HepG2 (cell line): ENCODE measurements at regions not wholly inside any gene's neighbourhood (a gene's known extent, or its start where the extent isn't known, plus 50 kb on each side); places are given as distances from the start of the nearest gene placed in this dataset.

Source experiments
- CEBPB ChIP-seq: IDR thresholded peaks from 2 replicates; pipeline ENCODE4 v1.6.1; 2011; ENCODE audit warnings: low read depth, low read length, improper control_type of control experiment, borderline replicate concordance
- CREB1 ChIP-seq, 2 experiments: fragments of 450-650 bp in 1 of 2; IDR thresholded peaks; 2 replicates each; pipeline ENCODE4 v1.6.1; 2016 to 2017; ENCODE audit warnings: control low read depth in 1 of 2, mild to moderate bottlenecking in 1 of 2, missing compliant biosample characterization in 1 of 2, missing genetic modification characterization in 1 of 2
- CREM ChIP-seq, 2 experiments: sonication (generic) in 1 of 2; formaldehyde crosslinking in 1 of 2; IDR thresholded peaks; 2 replicates each; pipeline versions ENCODE4 v1.4.0 to v1.6.1; 2016 to 2020; ENCODE audit warnings: antibody characterized with exemption in 1 of 2, mild to moderate bottlenecking in 1 of 2, missing genetic modification reagents in 1 of 2
- HMGA1 ChIP-seq: sonication (generic); formaldehyde crosslinking; conservative IDR thresholded peaks from 2 replicates; pipeline ENCODE4 v1.4.0; 2020; ENCODE audit warnings: missing genetic modification reagents
- NR2F6 ChIP-seq, 2 experiments: IDR thresholded peaks; 2 replicates each; pipeline ENCODE4 v1.6.1; 2016; ENCODE audit warnings: antibody characterized with exemption in 1 of 2, mild to moderate bottlenecking in 1 of 2
- PHF21A ChIP-seq: sonication (generic); formaldehyde crosslinking; IDR thresholded peaks from 2 replicates; pipeline ENCODE4 v1.5.0; 2020; ENCODE audit warnings: mild to moderate bottlenecking, missing genetic modification reagents
- YEATS4 ChIP-seq: sonication (generic); formaldehyde crosslinking; IDR thresholded peaks from 2 replicates; pipeline ENCODE4 v1.4.0; 2020; ENCODE audit warnings: missing genetic modification reagents, borderline replicate concordance
- ZNF83 ChIP-seq: sonication (generic); formaldehyde crosslinking; IDR thresholded peaks from 2 replicates; pipeline ENCODE4 v1.4.0; 2020; ENCODE audit warnings: missing genetic modification reagents, mild to moderate bottlenecking, borderline replicate concordance
- ZNF891 ChIP-seq: sonication (generic); formaldehyde crosslinking; IDR thresholded peaks from 2 replicates; pipeline ENCODE4 v1.5.0; 2020; ENCODE audit warnings: mild to moderate bottlenecking, missing genetic modification reagents
- TF ChIP-seq, protein P1 (sequence below): sonication (generic); formaldehyde crosslinking; IDR thresholded peaks from 2 replicates; pipeline ENCODE4 v1.4.0; 2020; ENCODE audit warnings: missing genetic modification reagents
- TF ChIP-seq, protein P2 (sequence below): sonication (generic); formaldehyde crosslinking; IDR thresholded peaks from 2 replicates; pipeline ENCODE4 v1.4.0; 2020; ENCODE audit warnings: low read depth, mild to moderate bottlenecking, missing genetic modification reagents
- TF ChIP-seq, protein P3 (sequence below): sonication (generic); formaldehyde crosslinking; IDR thresholded peaks from 2 replicates; pipeline ENCODE4 v1.4.0; 2020; ENCODE audit warnings: missing genetic modification reagents
- TF ChIP-seq, protein P4 (sequence below): sonication (generic); formaldehyde crosslinking; IDR thresholded peaks from 2 replicates; pipeline ENCODE4 v1.5.1; 2020; ENCODE audit warnings: mild to moderate bottlenecking, missing genetic modification reagents
- TF ChIP-seq, protein P5 (sequence below): sonication (generic); formaldehyde crosslinking; IDR thresholded peaks from 2 replicates; pipeline ENCODE4 v1.4.0; 2020; ENCODE audit warnings: mild to moderate bottlenecking, missing genetic modification reagents
- TF ChIP-seq, protein P6 (sequence below): IDR thresholded peaks from 2 replicates; pipeline ENCODE4 v1.6.1; 2018; ENCODE audit warnings: missing genetic modification reagents, mild to moderate bottlenecking, missing compliant biosample characterization
- TF ChIP-seq, protein P7 (sequence below): IDR thresholded peaks from 2 replicates; pipeline ENCODE4 v1.6.1; 2016; ENCODE audit warnings: mild to moderate bottlenecking
- TF ChIP-seq, protein P8 (sequence below): sonication (generic); formaldehyde crosslinking; conservative IDR thresholded peaks from 2 replicates; pipeline ENCODE4 v1.8.0; 2022; ENCODE audit warnings: mild to moderate bottlenecking, moderate library complexity, missing genetic modification reagents

DNA sequence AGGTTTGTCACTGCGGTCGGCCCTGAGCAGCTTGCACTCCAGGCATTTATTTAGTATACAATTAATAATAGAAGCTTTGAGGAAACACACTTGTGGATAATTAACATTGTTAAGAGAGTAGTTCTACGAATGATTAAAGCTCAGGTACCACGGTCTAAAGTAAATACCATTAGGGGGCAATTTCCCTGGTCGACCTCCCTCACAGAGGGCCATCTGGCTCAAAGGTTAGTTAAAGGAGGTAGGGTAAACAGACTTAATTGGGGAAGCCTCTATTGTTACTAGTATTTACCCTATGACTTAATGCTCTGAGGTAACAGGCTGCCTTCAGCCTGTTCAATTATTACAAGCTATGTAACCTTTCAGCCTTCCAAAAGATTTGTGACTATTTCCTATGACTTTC, 122.3 kb upstream of the SLC44A3 start (continued):
- TF ChIP-seq, protein P1, sequence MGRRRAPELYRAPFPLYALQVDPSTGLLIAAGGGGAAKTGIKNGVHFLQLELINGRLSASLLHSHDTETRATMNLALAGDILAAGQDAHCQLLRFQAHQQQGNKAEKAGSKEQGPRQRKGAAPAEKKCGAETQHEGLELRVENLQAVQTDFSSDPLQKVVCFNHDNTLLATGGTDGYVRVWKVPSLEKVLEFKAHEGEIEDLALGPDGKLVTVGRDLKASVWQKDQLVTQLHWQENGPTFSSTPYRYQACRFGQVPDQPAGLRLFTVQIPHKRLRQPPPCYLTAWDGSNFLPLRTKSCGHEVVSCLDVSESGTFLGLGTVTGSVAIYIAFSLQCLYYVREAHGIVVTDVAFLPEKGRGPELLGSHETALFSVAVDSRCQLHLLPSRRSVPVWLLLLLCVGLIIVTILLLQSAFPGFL (CRISPR knock-in tag), result no peak
- TF ChIP-seq, protein P2, sequence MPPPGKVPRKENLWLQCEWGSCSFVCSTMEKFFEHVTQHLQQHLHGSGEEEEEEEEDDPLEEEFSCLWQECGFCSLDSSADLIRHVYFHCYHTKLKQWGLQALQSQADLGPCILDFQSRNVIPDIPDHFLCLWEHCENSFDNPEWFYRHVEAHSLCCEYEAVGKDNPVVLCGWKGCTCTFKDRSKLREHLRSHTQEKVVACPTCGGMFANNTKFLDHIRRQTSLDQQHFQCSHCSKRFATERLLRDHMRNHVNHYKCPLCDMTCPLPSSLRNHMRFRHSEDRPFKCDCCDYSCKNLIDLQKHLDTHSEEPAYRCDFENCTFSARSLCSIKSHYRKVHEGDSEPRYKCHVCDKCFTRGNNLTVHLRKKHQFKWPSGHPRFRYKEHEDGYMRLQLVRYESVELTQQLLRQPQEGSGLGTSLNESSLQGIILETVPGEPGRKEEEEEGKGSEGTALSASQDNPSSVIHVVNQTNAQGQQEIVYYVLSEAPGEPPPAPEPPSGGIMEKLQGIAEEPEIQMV (CRISPR knock-in tag), result 0 out of 2 replicates have a peak, but pooled peaks have one; percentile 54
- TF ChIP-seq NR2F6 (IDR thresholded peaks at IDR 0.05) (peak; percentile 70), NR2F6 (CRISPR knock-in tag; IDR thresholded peaks at IDR 0.05) (peak; percentile 73), PHF21A (CRISPR knock-in tag) (peak; percentile 73; the same call in 1 of the 2 replicates), CEBPB (peak; percentile 2; the same call in 1 of the 2 replicates), ZNF83 (CRISPR knock-in tag) (no peak), CREB1 (IDR thresholded peaks at IDR 0.05) (no peak), CREB1 (CRISPR knock-in tag; IDR thresholded peaks at IDR 0.05) (peak; percentile 33; the same call in 1 of the 2 replicates), ZNF891 (CRISPR knock-in tag) (no peak), YEATS4 (CRISPR knock-in tag) (no peak), CREM (IDR thresholded peaks at IDR 0.05) (peak; percentile 83), CREM (CRISPR knock-in tag; IDR thresholded peaks at IDR 0.05) (no peak), HMGA1 (CRISPR knock-in tag) (no peak)
- TF ChIP-seq, protein P3, sequence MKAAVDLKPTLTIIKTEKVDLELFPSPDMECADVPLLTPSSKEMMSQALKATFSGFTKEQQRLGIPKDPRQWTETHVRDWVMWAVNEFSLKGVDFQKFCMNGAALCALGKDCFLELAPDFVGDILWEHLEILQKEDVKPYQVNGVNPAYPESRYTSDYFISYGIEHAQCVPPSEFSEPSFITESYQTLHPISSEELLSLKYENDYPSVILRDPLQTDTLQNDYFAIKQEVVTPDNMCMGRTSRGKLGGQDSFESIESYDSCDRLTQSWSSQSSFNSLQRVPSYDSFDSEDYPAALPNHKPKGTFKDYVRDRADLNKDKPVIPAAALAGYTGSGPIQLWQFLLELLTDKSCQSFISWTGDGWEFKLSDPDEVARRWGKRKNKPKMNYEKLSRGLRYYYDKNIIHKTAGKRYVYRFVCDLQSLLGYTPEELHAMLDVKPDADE, result no peak
- TF ChIP-seq, protein P4, sequence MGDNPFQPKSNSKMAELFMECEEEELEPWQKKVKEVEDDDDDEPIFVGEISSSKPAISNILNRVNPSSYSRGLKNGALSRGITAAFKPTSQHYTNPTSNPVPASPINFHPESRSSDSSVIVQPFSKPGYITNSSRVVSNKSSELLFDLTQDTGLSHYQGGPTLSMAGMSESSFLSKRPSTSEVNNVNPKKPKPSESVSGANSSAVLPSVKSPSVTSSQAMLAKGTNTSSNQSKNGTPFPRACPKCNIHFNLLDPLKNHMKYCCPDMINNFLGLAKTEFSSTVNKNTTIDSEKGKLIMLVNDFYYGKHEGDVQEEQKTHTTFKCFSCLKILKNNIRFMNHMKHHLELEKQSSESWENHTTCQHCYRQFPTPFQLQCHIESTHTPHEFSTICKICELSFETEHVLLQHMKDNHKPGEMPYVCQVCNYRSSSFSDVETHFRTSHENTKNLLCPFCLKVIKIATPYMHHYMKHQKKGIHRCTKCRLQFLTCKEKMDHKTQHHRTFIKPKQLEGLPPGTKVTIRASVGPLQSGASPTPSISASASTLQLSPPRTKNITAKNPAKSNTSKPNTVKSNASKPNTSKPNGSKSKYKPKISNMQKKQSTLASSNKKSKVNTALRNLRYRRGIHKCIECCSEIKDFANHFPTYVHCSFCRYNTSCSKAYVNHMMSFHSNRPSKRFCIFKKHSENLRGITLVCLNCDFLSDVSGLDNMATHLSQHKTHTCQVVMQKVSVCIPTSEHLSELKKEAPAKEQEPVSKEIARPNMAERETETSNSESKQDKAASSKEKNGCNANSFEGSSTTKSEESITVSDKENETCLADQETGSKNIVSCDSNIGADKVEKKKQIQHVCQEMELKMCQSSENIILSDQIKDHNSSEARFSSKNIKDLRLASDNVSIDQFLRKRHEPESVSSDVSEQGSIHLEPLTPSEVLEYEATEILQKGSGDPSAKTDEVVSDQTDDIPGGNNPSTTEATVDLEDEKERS (CRISPR knock-in tag), result no peak
- TF ChIP-seq, protein P5, sequence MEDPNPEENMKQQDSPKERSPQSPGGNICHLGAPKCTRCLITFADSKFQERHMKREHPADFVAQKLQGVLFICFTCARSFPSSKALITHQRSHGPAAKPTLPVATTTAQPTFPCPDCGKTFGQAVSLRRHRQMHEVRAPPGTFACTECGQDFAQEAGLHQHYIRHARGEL (CRISPR knock-in tag), result no peak
- TF ChIP-seq, protein P6, sequence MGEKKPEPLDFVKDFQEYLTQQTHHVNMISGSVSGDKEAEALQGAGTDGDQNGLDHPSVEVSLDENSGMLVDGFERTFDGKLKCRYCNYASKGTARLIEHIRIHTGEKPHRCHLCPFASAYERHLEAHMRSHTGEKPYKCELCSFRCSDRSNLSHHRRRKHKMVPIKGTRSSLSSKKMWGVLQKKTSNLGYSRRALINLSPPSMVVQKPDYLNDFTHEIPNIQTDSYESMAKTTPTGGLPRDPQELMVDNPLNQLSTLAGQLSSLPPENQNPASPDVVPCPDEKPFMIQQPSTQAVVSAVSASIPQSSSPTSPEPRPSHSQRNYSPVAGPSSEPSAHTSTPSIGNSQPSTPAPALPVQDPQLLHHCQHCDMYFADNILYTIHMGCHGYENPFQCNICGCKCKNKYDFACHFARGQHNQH, result 0 out of 2 replicates have a peak, but pooled peaks have one; percentile 41
- TF ChIP-seq, protein P7, sequence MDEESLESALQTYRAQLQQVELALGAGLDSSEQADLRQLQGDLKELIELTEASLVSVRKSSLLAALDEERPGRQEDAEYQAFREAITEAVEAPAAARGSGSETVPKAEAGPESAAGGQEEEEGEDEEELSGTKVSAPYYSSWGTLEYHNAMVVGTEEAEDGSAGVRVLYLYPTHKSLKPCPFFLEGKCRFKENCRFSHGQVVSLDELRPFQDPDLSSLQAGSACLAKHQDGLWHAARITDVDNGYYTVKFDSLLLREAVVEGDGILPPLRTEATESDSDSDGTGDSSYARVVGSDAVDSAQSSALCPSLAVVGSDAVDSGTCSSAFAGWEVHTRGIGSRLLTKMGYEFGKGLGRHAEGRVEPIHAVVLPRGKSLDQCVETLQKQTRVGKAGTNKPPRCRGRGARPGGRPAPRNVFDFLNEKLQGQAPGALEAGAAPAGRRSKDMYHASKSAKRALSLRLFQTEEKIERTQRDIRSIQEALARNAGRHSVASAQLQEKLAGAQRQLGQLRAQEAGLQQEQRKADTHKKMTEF, result peak; percentile 61; the same call in 1 of the 2 replicates
- TF ChIP-seq, protein P8, sequence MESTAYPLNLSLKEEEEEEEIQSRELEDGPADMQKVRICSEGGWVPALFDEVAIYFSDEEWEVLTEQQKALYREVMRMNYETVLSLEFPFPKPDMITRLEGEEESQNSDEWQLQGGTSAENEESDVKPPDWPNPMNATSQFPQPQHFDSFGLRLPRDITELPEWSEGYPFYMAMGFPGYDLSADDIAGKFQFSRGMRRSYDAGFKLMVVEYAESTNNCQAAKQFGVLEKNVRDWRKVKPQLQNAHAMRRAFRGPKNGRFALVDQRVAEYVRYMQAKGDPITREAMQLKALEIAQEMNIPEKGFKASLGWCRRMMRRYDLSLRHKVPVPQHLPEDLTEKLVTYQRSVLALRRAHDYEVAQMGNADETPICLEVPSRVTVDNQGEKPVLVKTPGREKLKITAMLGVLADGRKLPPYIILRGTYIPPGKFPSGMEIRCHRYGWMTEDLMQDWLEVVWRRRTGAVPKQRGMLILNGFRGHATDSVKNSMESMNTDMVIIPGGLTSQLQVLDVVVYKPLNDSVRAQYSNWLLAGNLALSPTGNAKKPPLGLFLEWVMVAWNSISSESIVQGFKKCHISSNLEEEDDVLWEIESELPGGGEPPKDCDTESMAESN, result 0 out of 2 replicates have a peak, but pooled peaks have one; percentile 24
